A673 (cell line): ENCODE measurements at regions not wholly inside any gene's neighbourhood (a gene's known extent, or its start where the extent isn't known, plus 50 kb on each side); places are given as distances from the start of the nearest gene placed in this dataset.

Experiments used
- BruUV-seq: library from RNA; stranded (reverse); fragments of 400-500 nt; replicated peaks from 2 replicates; lab custom pipeline; 2021; lab: Mats Ljungman, UMichigan
- CTCF ChIA-PET: fragments of 300-600 bp; sonication (Branson Sonifier 250); formaldehyde crosslinking; loops from one replicate; lab custom pipeline; 2022; ENCODE audit warnings: antibody characterized with exemption; lab: Charles Lee
- POLR2A ChIA-PET: fragments of 300-600 bp; sonication (Branson Sonifier 250); formaldehyde crosslinking; loops from one replicate; lab custom pipeline; 2022; ENCODE audit warnings: antibody characterized with exemption; ENCODE audit not compliant: low non-redundant PET; lab: Charles Lee
- DNase-seq: peaks from one replicate; pipeline ENCODE4 v3.0.0-alpha.2; 2015; ENCODE audit warnings: low spot score
- H3K27ac ChIP-seq: fragments of 200-600 bp; sonication (generic); 2 replicates; pipeline ENCODE4 v1.5.1; 2016; ENCODE audit warnings: mixed run types, low read depth, mild to moderate bottlenecking, mixed read lengths, antibody characterized with exemption, low read length; ENCODE audit not compliant: poor library complexity, severe bottlenecking
- H3K27me3 ChIP-seq: fragments of 200-600 bp; sonication (generic); replicated peaks from 2 replicates; pipeline ENCODE4 v1.6.1; 2017; ENCODE audit warnings: mixed run types, low read depth, mild to moderate bottlenecking, mixed read lengths, antibody characterized with exemption, low read length; ENCODE audit not compliant: insufficient read depth, poor library complexity
- H3K36me3 ChIP-seq: fragments of 200-600 bp; sonication (generic); 2 replicates; pipeline ENCODE4 v1.6.1; 2016; ENCODE audit warnings: mixed run types, mild to moderate bottlenecking, mixed read lengths, antibody characterized with exemption, low read length; ENCODE audit not compliant: insufficient read depth, poor library complexity, severe bottlenecking
- H3K4me1 ChIP-seq: fragments of 200-600 bp; sonication (generic); 2 replicates; pipeline ENCODE4 v1.6.1; 2017; ENCODE audit warnings: mixed run types, mild to moderate bottlenecking, mixed read lengths, antibody characterized with exemption, low read length; ENCODE audit not compliant: insufficient read depth, poor library complexity, severe bottlenecking
- H3K4me3 ChIP-seq: fragments of 200-600 bp; sonication (generic); 2 replicates; pipeline ENCODE4 v1.5.1; 2016; ENCODE audit warnings: low read depth, mixed run types, mild to moderate bottlenecking, mixed read lengths, low read length; ENCODE audit not compliant: poor library complexity, severe bottlenecking
- H3K9me3 ChIP-seq: fragments of 200-600 bp; sonication (generic); 2 replicates; pipeline ENCODE4 v1.6.1; 2016; ENCODE audit warnings: mixed run types, low read depth, mild to moderate bottlenecking, mixed read lengths, antibody characterized with exemption, low read length; ENCODE audit not compliant: poor library complexity, severe bottlenecking
- CTCF ChIP-seq: fragments of 300-800, 200-600 bp; sonication (generic); conservative IDR thresholded peaks from 2 replicates; pipeline ENCODE4 v1.5.1; 2017; ENCODE audit warnings: low read depth, mild to moderate bottlenecking, antibody characterized with exemption, low read length, moderate library complexity, mixed read lengths
- EZH2 ChIP-seq: fragments of 200-600 bp; sonication (generic); IDR thresholded peaks from 2 replicates; pipeline ENCODE4 v1.6.1; 2017; ENCODE audit warnings: borderline replicate concordance, low read depth, mild to moderate bottlenecking, mixed read lengths, antibody characterized with exemption, low read length; ENCODE audit not compliant: poor library complexity, severe bottlenecking
- intact Hi-C: fragments of 100-400 bp; cut with micrococcal nuclease; formaldehyde crosslinking; loops from one replicate; pipeline ENCODE4 v1.10.0; 2022; ENCODE audit not compliant: unreplicated experiment

GRCh38 chr19:31545777-31546176, 196.5 kb upstream of the TSHZ3 start:
- peaks cover 5% of the 10 kb centered on the region for H3K4me1 ChIP-seq
- H3K36me3 ChIP-seq: no peaks in the 10 kb centered on the region
- BruUV-seq: no TSS peak
- no peak overlapping the region for H3K27ac ChIP-seq
- CTCF ChIA-PET: no interaction called here
- POLR2A ChIA-PET: no interaction called here
- DNase-seq: no peak
- intact Hi-C loops: loop anchor here (10.0 kb wide), 2 partner anchors 491 to 861 kb away; no protein-coding TSS in a partner anchor
- TF ChIP-seq CTCF (no peak), EZH2 (no peak)
- H3K9me3 ChIP-seq: no peaks in the 10 kb centered on the region
- H3K27me3 ChIP-seq: no peaks in the 10 kb centered on the region
- H3K4me3 ChIP-seq: no peak overlapping the region

- Histone ChIP-seq H3K27ac (no peak overlapping the region), H3K9me3 (no peaks in the 10 kb centered on the region), H3K27me3 (no peaks in the 10 kb centered on the region), H3K4me3 (no peak overlapping the region), H3K4me1 (peaks cover 5% of the 10 kb centered on the region), H3K36me3 (no peaks in the 10 kb centered on the region)
- no peak for DNase-seq
- ChIA-PET CTCF (no interaction called here), POLR2A (no interaction called here)
- no TSS peak for BruUV-seq
- TF ChIP-seq CTCF: no peak
- no peak for TF ChIP-seq EZH2
- intact Hi-C loops: loop anchor here (10.0 kb wide), 2 partner anchors 492 to 862 kb away; no protein-coding TSS in a partner anchor
Observed at GRCh38 chr19:31546205-31546960, 197.1 kb upstream of the TSHZ3 start.

- ChIA-PET CTCF (interaction anchor here (0.5 to 1.0 kb wide), 3 partner anchors 211 to 595 kb away, joined by 3 to 4 read pairs (median 3); no protein-coding TSS in a partner anchor), POLR2A (no interaction called here)
- Histone ChIP-seq H3K36me3 (no peaks in the 10 kb centered on the region), H3K9me3 (no peaks in the 10 kb centered on the region), H3K4me3 (no peak overlapping the region), H3K27ac (no peak overlapping the region), H3K27me3 (no peaks in the 10 kb centered on the region), H3K4me1 (peaks cover 5% of the 10 kb centered on the region)
- no peak for TF ChIP-seq EZH2
- peak; percentile 65 for TF ChIP-seq CTCF
- BruUV-seq: no TSS peak
- intact Hi-C loops: loop anchor here (10.0 kb wide), 2 partner anchors 494 to 864 kb away; no protein-coding TSS in a partner anchor
- peak; percentile 42 for DNase-seq
Observed at GRCh38 chr19:31548941-31549340, 199.7 kb upstream of the TSHZ3 start.
